ENCODE measurements at regions not wholly inside any gene's neighbourhood (a gene's known extent, or its start where the extent isn't known, plus 50 kb on each side); places are given as distances from the start of the nearest gene placed in this dataset.

GRCh38 chr12:22866406-22866805 lies 241.4 kb downstream of the ETNK1 start:
- TF ChIP-seq CTCF (IDR thresholded peaks at IDR 0.05; ENCODE audit: borderline replicate concordance, insufficient read depth, low read depth, low read length), result no peak

GRCh38 chr12:22874151-22874550 lies 249.2 kb downstream of the ETNK1 start:
- H3K4me3 ChIP-seq (ENCODE audit: low read depth, low read length), result no peak overlapping the region
- no peak for TF ChIP-seq CTCF (IDR thresholded peaks at IDR 0.05; ENCODE audit: borderline replicate concordance, insufficient read depth, low read depth, low read length)

More at GRCh38 chr12:22866406-22866805, 241.4 kb downstream of the ETNK1 start:
- H3K4me3 ChIP-seq (ENCODE audit: low read depth, low read length), result no peak overlapping the region

GRCh38 chr12:22876262-22876661 lies 251.3 kb downstream of the ETNK1 start:
- TF ChIP-seq CTCF (IDR thresholded peaks at IDR 0.05; ENCODE audit: borderline replicate concordance, insufficient read depth, low read depth, low read length), result no peak
- H3K4me3 ChIP-seq (ENCODE audit: low read depth, low read length), result no peak overlapping the region

GRCh38 chr12:22879203-22879602 lies 254.2 kb downstream of the ETNK1 start:
- TF ChIP-seq CTCF (IDR thresholded peaks at IDR 0.05; ENCODE audit: borderline replicate concordance, insufficient read depth, low read depth, low read length), result no peak
- no peak overlapping the region for H3K4me3 ChIP-seq (ENCODE audit: low read depth, low read length)

GRCh38 chr12:22880331-22880730 lies 255.4 kb downstream of the ETNK1 start:
- no peak overlapping the region for H3K4me3 ChIP-seq (ENCODE audit: low read depth, low read length)
- no peak for TF ChIP-seq CTCF (IDR thresholded peaks at IDR 0.05; ENCODE audit: borderline replicate concordance, insufficient read depth, low read depth, low read length)

GRCh38 chr12:22880807-22881206 lies 255.8 kb downstream of the ETNK1 start:
- no peak for TF ChIP-seq CTCF (IDR thresholded peaks at IDR 0.05; ENCODE audit: borderline replicate concordance, insufficient read depth, low read depth, low read length)
- H3K4me3 ChIP-seq (ENCODE audit: low read depth, low read length), result no peak overlapping the region

- TF ChIP-seq CTCF (IDR thresholded peaks at IDR 0.05; ENCODE audit: borderline replicate concordance, insufficient read depth, low read depth, low read length), result no peak
- no peak overlapping the region for H3K4me3 ChIP-seq (ENCODE audit: low read depth, low read length)
These were observed 257.0 kb downstream of the ETNK1 start for GRCh38 chr12:22881878-22882385.
